Endothelial cell of umbilical vein (primary cell): ENCODE measurements at regions not wholly inside any gene's neighbourhood (a gene's known extent, or its start where the extent isn't known, plus 50 kb on each side); places are given as distances from the start of the nearest gene placed in this dataset.

Source experiments
- BruUV-seq: library from RNA; stranded (reverse); fragments of 400-500 nt; replicated peaks from 2 replicates; lab custom pipeline; 2021; lab: Mats Ljungman, UMichigan
- CTCF ChIA-PET: fragments of 300-600, 350-600 bp; sonication (Branson Sonifier 250); formaldehyde crosslinking; loops from one replicate; lab custom pipeline; 2021; ENCODE audit warnings: antibody characterized with exemption, inconsistent platforms; lab: Charles Lee
- POLR2A ChIA-PET: fragments of 300-600, 350-600 bp; sonication (Branson Sonifier 250); formaldehyde crosslinking; loops from one replicate; lab custom pipeline; 2021; ENCODE audit warnings: antibody characterized with exemption, inconsistent platforms; lab: Charles Lee
- DNase-seq: peaks from one replicate; pipeline ENCODE4 v3.0.0-alpha.2; 2011; ENCODE audit warnings: low read depth, low spot score
- FAIRE-seq: peaks from 2 replicates; lab custom pipeline; 2011; peaks lifted over from hg19 to GRCh38; lab: Jason Lieb, UNC
- H2AFZ ChIP-seq: 2 replicates; pipeline ENCODE4 v1.6.0; 2012; ENCODE audit warnings: low read depth, low read length, control low read depth, inconsistent platforms
- H3K27ac ChIP-seq: 2 replicates; pipeline ENCODE4 v1.5.1; 2011; ENCODE audit warnings: low read depth, mild to moderate bottlenecking, control low read depth, low read length, moderate library complexity; ENCODE audit not compliant: insufficient read depth
- H3K27me3 ChIP-seq, 2 experiments: 2 replicates each; pipeline versions ENCODE4 v1.6.0 to v1.6.1; 2011; ENCODE audit warnings: low read length in 2 of 2, mixed read lengths in 1 of 2; ENCODE audit not compliant: control insufficient read depth in 2 of 2, insufficient read depth in 2 of 2
- H3K36me3 ChIP-seq, 2 experiments: 2 replicates in 1 of 2; 3 replicates in 1 of 2; pipeline ENCODE4 v1.5.1; 2011; ENCODE audit warnings: low read length in 2 of 2, mild to moderate bottlenecking in 1 of 2, moderate library complexity in 1 of 2; ENCODE audit not compliant: control insufficient read depth in 2 of 2, insufficient read depth in 2 of 2; ENCODE audit errors: extremely low read depth in 1 of 2
- H3K4me1 ChIP-seq: 3 replicates; pipeline ENCODE4 v1.5.1; 2011; ENCODE audit warnings: mild to moderate bottlenecking, low read length; ENCODE audit not compliant: control insufficient read depth, insufficient read depth; ENCODE audit errors: extremely low read depth
- H3K4me2 ChIP-seq: 2 replicates; pipeline ENCODE4 v1.6.1; 2011; ENCODE audit warnings: low read length, control low read depth, mixed read lengths; ENCODE audit not compliant: insufficient read depth
- H3K4me3 ChIP-seq, 3 experiments: fragments of 200-600 bp in 1 of 3; sonication (generic), shearing (Covaris generic) in 1 of 3; replicated peaks in 1 of 3; 2 replicates each; pipeline ENCODE4 v1.5.1; 2011 to 2016; ENCODE audit warnings: control low read depth in 3 of 3, low read length in 3 of 3, mild to moderate bottlenecking in 2 of 3, inconsistent platforms in 1 of 3, low read depth in 1 of 3, moderate library complexity in 1 of 3; ENCODE audit not compliant: insufficient read depth in 1 of 3
- H3K79me2 ChIP-seq: 2 replicates; pipeline ENCODE4 v1.6.0; 2012; ENCODE audit warnings: low read length, inconsistent platforms; ENCODE audit not compliant: control insufficient read depth, insufficient read depth
- H3K9ac ChIP-seq: replicated peaks from 2 replicates; pipeline ENCODE3; 2011; ENCODE audit warnings: low read length, control low read depth; ENCODE audit not compliant: insufficient read depth; ENCODE audit errors: extremely low read depth
- H3K9me1 ChIP-seq: replicated peaks from 3 replicates; pipeline ENCODE4 v1.6.0; 2011; ENCODE audit warnings: mild to moderate bottlenecking, low read length; ENCODE audit not compliant: control insufficient read depth, insufficient read depth; ENCODE audit errors: extremely low read depth
- H3K9me3 ChIP-seq: replicated peaks from 2 replicates; pipeline ENCODE4 v1.5.1; 2012; ENCODE audit warnings: low read length, inconsistent platforms; ENCODE audit not compliant: control insufficient read depth, insufficient read depth
- H4K20me1 ChIP-seq: replicated peaks from 2 replicates; pipeline ENCODE3; 2011; ENCODE audit warnings: mild to moderate bottlenecking, low read length; ENCODE audit not compliant: control insufficient read depth, insufficient read depth; ENCODE audit errors: extremely low read depth
- EZH2 ChIP-seq: IDR thresholded peaks from 2 replicates; pipeline ENCODE4 v1.6.1; 2012; ENCODE audit warnings: borderline replicate concordance, low read depth, mild to moderate bottlenecking, moderate library complexity, low read length, inconsistent platforms; ENCODE audit not compliant: severe bottlenecking
- FOS ChIP-seq: IDR thresholded peaks from 2 replicates; pipeline ENCODE4 v1.6.1; 2011; ENCODE audit warnings: mild to moderate bottlenecking, low read length, moderate library complexity, borderline replicate concordance; ENCODE audit not compliant: insufficient read depth
- GATA2 ChIP-seq: IDR thresholded peaks from 2 replicates; pipeline ENCODE4 v1.7.0; 2011; ENCODE audit warnings: low read depth, mild to moderate bottlenecking, moderate library complexity, mixed read lengths, low read length; ENCODE audit not compliant: insufficient read length, insufficient read depth
- JUN ChIP-seq: IDR thresholded peaks from 2 replicates; pipeline ENCODE4 v1.6.1; 2011; ENCODE audit warnings: borderline replicate concordance, low read depth; ENCODE audit not compliant: insufficient read length, insufficient read depth
- MYC ChIP-seq: IDR thresholded peaks from one replicate; pipeline ENCODE4 v1.6.1; 2011; ENCODE audit warnings: mild to moderate bottlenecking, low read depth, low read length
- POLR2A ChIP-seq: IDR thresholded peaks from 2 replicates; pipeline ENCODE4 v1.6.1; 2012; ENCODE audit warnings: low read depth, mild to moderate bottlenecking, control low read depth, low read length
- POLR2AphosphoS5 ChIP-seq: IDR thresholded peaks from 2 replicates; pipeline ENCODE4 v1.6.1; 2012; ENCODE audit warnings: low read depth, mild to moderate bottlenecking, control low read depth, low read length, moderate library complexity; ENCODE audit not compliant: insufficient read depth
- dilution Hi-C: fragments of 300-500 bp; cut with MboI; formaldehyde crosslinking; loops from one replicate; pipeline ENCODE4 v1.15.0; 2019; ENCODE audit warnings: low sequenced_read_pairs; ENCODE audit not compliant: extremely low pct_ligation_motif_present
- intact Hi-C: fragments of 100-400 bp; cut with micrococcal nuclease; formaldehyde crosslinking; loops from one replicate; pipeline ENCODE4 v1.10.0; 2022
- TF ChIP-seq, protein P1 (sequence below), 2 donors: IDR thresholded peaks; 1 replicate in 1 of 2; 2 replicates in 1 of 2; pipeline ENCODE4 v1.5.1; 2011; ENCODE audit warnings: low read length in 2 of 2, mild to moderate bottlenecking in 2 of 2, moderate library complexity in 2 of 2, control low read depth in 1 of 2, inconsistent platforms in 1 of 2, low read depth in 1 of 2; ENCODE audit not compliant: insufficient read depth in 1 of 2; ENCODE audit errors: extremely low read depth in 1 of 2
- TF ChIP-seq, protein P2 (sequence below): IDR thresholded peaks from 2 replicates; pipeline ENCODE4 v1.6.1; 2011; ENCODE audit not compliant: insufficient read depth, insufficient read length

DNA sequence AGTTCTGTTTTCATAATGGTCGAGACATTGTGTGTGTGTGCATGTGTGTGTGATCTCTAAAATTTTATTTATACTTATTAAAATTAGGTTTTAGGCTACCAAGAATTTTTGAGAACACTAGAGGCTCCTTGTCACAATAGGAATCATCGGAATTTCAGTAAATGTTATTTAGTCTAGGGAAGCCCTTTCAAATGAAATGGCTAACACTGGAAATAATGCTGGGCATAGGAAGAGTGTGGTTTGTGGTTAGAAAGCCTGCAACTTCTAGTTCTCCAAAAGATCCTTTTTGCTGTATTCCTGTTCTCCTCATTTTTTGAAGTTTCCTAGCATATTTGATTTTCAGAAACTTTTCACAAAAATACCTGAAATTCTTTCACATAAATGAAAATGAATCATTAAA lies 92.5 kb upstream of the MBNL1 start:
- TF ChIP-seq GATA2 (no peak), POLR2AphosphoS5 (no peak), EZH2 (no peak), POLR2A (no peak), JUN (no peak), MYC (no peak)
- TF ChIP-seq, protein P1, sequence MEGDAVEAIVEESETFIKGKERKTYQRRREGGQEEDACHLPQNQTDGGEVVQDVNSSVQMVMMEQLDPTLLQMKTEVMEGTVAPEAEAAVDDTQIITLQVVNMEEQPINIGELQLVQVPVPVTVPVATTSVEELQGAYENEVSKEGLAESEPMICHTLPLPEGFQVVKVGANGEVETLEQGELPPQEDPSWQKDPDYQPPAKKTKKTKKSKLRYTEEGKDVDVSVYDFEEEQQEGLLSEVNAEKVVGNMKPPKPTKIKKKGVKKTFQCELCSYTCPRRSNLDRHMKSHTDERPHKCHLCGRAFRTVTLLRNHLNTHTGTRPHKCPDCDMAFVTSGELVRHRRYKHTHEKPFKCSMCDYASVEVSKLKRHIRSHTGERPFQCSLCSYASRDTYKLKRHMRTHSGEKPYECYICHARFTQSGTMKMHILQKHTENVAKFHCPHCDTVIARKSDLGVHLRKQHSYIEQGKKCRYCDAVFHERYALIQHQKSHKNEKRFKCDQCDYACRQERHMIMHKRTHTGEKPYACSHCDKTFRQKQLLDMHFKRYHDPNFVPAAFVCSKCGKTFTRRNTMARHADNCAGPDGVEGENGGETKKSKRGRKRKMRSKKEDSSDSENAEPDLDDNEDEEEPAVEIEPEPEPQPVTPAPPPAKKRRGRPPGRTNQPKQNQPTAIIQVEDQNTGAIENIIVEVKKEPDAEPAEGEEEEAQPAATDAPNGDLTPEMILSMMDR (IDR thresholded peaks at IDR 0.05; ENCODE audit: extremely low read depth in 1 of 2, insufficient read depth in 1 of 2, low read depth in 1 of 2, low read length in 2 of 2), result no peak
- Histone ChIP-seq H3K9me3 (no peaks in the 10 kb centered on the region), H3K4me1 (peaks cover 3% of the 10 kb centered on the region), H3K9me1 (no peaks in the 10 kb centered on the region), H3K9ac (no peak overlapping the region), H3K4me2 (no peak overlapping the region), H3K27me3 (no peaks in the 10 kb centered on the region), H3K36me3 (no peaks in the 10 kb centered on the region), H3K79me2 (no peaks in the 10 kb centered on the region), H4K20me1 (no peaks in the 10 kb centered on the region), H3K27ac (no peak overlapping the region), H3K4me3 (no peak overlapping the region), H2AFZ (no peak overlapping the region)
- intact Hi-C loops (no loop called here), dilution Hi-C loops (no loop called here)
- CTCF ChIA-PET, result interaction anchor here (0.9 to 1.7 kb wide), 3 partner anchors 8 to 150 kb away, joined by 3 to 6 read pairs (median 4); no protein-coding TSS in a partner anchor
- no TSS peak for BruUV-seq
- POLR2A ChIA-PET, result no interaction called here
- no peak for DNase-seq
- no peak for FAIRE-seq

DNA sequence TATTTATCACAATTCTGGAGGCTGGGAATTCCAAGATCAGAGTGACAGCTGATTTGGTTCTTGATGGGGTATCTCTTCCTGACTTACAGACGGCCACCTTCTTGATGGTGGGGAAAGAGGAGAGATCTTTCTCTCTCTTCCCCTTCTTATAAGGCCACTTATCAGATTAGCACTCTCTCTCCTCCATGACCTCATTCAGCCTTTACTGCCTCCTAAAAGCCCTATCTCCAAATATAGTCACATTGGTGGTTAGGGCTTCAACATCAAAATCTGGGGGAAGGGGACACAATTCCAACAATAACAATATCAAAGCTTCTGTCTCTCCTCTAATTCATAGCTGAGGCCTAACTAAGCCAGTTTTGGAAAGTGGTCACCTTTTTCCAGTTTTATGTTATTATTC lies 91.7 kb upstream of the MBNL1 start:
- H3K27me3 ChIP-seq, result no peaks in the 10 kb centered on the region
- no TSS peak for BruUV-seq
- H3K9me1 ChIP-seq, result no peaks in the 10 kb centered on the region
- no peaks in the 10 kb centered on the region for H3K79me2 ChIP-seq
- no peak overlapping the region for H3K9ac ChIP-seq
- peaks cover 3% of the 10 kb centered on the region for H3K4me1 ChIP-seq
- no peak overlapping the region for H3K4me2 ChIP-seq
- H3K4me3 ChIP-seq, result no peak overlapping the region
- intact Hi-C loops, result no loop called here
- DNase-seq (no peak), FAIRE-seq (no peak)
- H3K27ac ChIP-seq, result no peak overlapping the region
- H4K20me1 ChIP-seq, result no peaks in the 10 kb centered on the region
- dilution Hi-C loops, result no loop called here
- H3K36me3 ChIP-seq, result no peaks in the 10 kb centered on the region
- CTCF ChIA-PET, result interaction anchor here (0.9 kb wide), 1 partner anchor 150 kb away, joined by 3 read pairs; no protein-coding TSS in a partner anchor
- POLR2A ChIA-PET, result no interaction called here
- H2AFZ ChIP-seq, result no peak overlapping the region
- TF ChIP-seq GATA2, result no peak
- TF ChIP-seq FOS, result no peak
- TF ChIP-seq MYC, result no peak
- no peak for TF ChIP-seq JUN
- TF ChIP-seq, protein P2, sequence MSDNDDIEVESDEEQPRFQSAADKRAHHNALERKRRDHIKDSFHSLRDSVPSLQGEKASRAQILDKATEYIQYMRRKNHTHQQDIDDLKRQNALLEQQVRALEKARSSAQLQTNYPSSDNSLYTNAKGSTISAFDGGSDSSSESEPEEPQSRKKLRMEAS, result no peak
- TF ChIP-seq, protein P1 (IDR thresholded peaks at IDR 0.05; ENCODE audit: extremely low read depth in 1 of 2, insufficient read depth in 1 of 2, low read depth in 1 of 2, low read length in 2 of 2), result no peak
- TF ChIP-seq EZH2, result no peak
- no peak for TF ChIP-seq POLR2AphosphoS5
- H3K9me3 ChIP-seq, result no peaks in the 10 kb centered on the region
